BJ (cell line): ENCODE measurements at regions not wholly inside any gene's neighbourhood (a gene's known extent, or its start where the extent isn't known, plus 50 kb on each side); places are given as distances from the start of the nearest gene placed in this dataset.

Source experiments
- CTCF ChIA-PET: fragments of 350-600 bp; formaldehyde crosslinking; extraction: SDS; loops from one replicate; lab custom pipeline; 2021; ENCODE audit warnings: antibody characterized with exemption, inconsistent platforms; lab: Yijun Ruan, JAX
- POLR2A ChIA-PET: fragments of 300-600 bp; sonication (Branson Sonifier 250); formaldehyde crosslinking; extraction: SDS; loops from one replicate; lab custom pipeline; 2021; ENCODE audit warnings: antibody characterized with exemption; lab: Charles Lee
- DNase-seq: peaks from one replicate; pipeline ENCODE4 v3.0.0-alpha.2; 2011; ENCODE audit warnings: low read depth
- H3K27me3 ChIP-seq: 2 replicates; pipeline ENCODE4 v1.6.0; 2011; ENCODE audit warnings: low read length; ENCODE audit not compliant: control insufficient read depth, insufficient read depth
- H3K36me3 ChIP-seq: 2 replicates; pipeline ENCODE4 v1.5.1; 2011; ENCODE audit warnings: low read length; ENCODE audit not compliant: control insufficient read depth, insufficient read depth
- H3K4me3 ChIP-seq: 2 replicates; pipeline ENCODE4 v1.5.1; 2011; ENCODE audit warnings: low read depth, mild to moderate bottlenecking, control low read depth, low read length
- CTCF ChIP-seq: IDR thresholded peaks from 2 replicates; pipeline ENCODE4 v1.5.1; 2011; ENCODE audit warnings: low read depth, mild to moderate bottlenecking, control low read depth, inconsistent platforms, low read length, moderate library complexity; ENCODE audit not compliant: insufficient read depth

- H3K27me3 ChIP-seq: peaks cover 2% of the 10 kb centered on the region; the same call in 1 of the 2 replicates
- ChIA-PET CTCF (interaction anchor here (0.6 kb wide), 1 partner anchor 35 kb away, joined by 4 read pairs; no protein-coding TSS in a partner anchor), POLR2A (no interaction called here)
- no peak overlapping the region for H3K4me3 ChIP-seq
- no peaks in the 10 kb centered on the region for H3K36me3 ChIP-seq
- no peak for DNase-seq
- no peak for TF ChIP-seq CTCF
These were observed 228.5 kb upstream of the SESN3 start for GRCh38 chr11:95459291-95460042.

- DNase-seq: no peak
- H3K4me3 ChIP-seq: no peak overlapping the region
- H3K27me3 ChIP-seq: peaks cover 2% of the 10 kb centered on the region; the same call in 1 of the 2 replicates
- TF ChIP-seq CTCF: no peak
- H3K36me3 ChIP-seq: no peaks in the 10 kb centered on the region
- CTCF ChIA-PET: interaction anchor here (1.0 kb wide), 1 partner anchor 26 kb away, joined by 3 read pairs; no protein-coding TSS in a partner anchor
- POLR2A ChIA-PET: no interaction called here
These were observed 225.9 kb upstream of the SESN3 start for GRCh38 chr11:95456714-95457491.

GRCh38 chr11:95455228-95455970, 224.4 kb upstream of the SESN3 start:
- TF ChIP-seq CTCF: no peak
- POLR2A ChIA-PET: no interaction called here

GRCh38 chr11:95453616-95454171, 222.7 kb upstream of the SESN3 start:
- TF ChIP-seq CTCF: no peak
- CTCF ChIA-PET: interaction anchor here (1.2 kb wide), 1 partner anchor 252 kb away, joined by 3 read pairs; no protein-coding TSS in a partner anchor

More at GRCh38 chr11:95455228-95455970, 224.4 kb upstream of the SESN3 start:
- DNase-seq: no peak
- no peak overlapping the region for H3K4me3 ChIP-seq
- no peaks in the 10 kb centered on the region for H3K36me3 ChIP-seq
- CTCF ChIA-PET: interaction anchor here (0.9 kb wide), 1 partner anchor 266 kb away, joined by 3 read pairs; no protein-coding TSS in a partner anchor
- no peaks in the 10 kb centered on the region; the same call in 1 of the 2 replicates for H3K27me3 ChIP-seq

More at GRCh38 chr11:95453616-95454171, 222.7 kb upstream of the SESN3 start:
- H3K4me3 ChIP-seq: no peak overlapping the region
- H3K27me3 ChIP-seq: no peaks in the 10 kb centered on the region; the same call in 1 of the 2 replicates
- H3K36me3 ChIP-seq: no peaks in the 10 kb centered on the region
- no peak for DNase-seq
- POLR2A ChIA-PET: no interaction called here
